Gastroesophageal sphincter (tissue), 4 donors: ENCODE measurements at regions not wholly inside any gene's neighbourhood (a gene's known extent, or its start where the extent isn't known, plus 50 kb on each side); places are given as distances from the start of the nearest gene placed in this dataset.

ENCODE experiments used
- ATAC-seq: fragments of 150-250 bp; one replicate; pipeline ENCODE4 v1.9.1; 2016; ENCODE audit warnings: mild to moderate bottlenecking, moderate library complexity
- H3K27ac ChIP-seq, 4 donors: fragments of 200-600 bp; sonication (generic) in 3 of 4; 1 replicate in 3 of 4; 2 replicates in 1 of 4; pipeline ENCODE4 v1.5.1; 2016 to 2019
- H3K27me3 ChIP-seq: fragments of 200-600 bp; sonication (generic); one replicate; pipeline ENCODE4 v1.5.1; 2019
- H3K36me3 ChIP-seq, 2 donors: fragments of 200-600 bp; sonication (generic); one replicate each; pipeline ENCODE4 v1.5.1; 2019; ENCODE audit warnings: control low read depth in 1 of 2
- H3K4me1 ChIP-seq, 3 donors: fragments of 200-600 bp; sonication (generic); 1 replicate in 2 of 3; 2 replicates in 1 of 3; pipeline ENCODE4 v1.5.1; 2016 to 2019; ENCODE audit warnings: control low read depth in 2 of 3
- H3K4me3 ChIP-seq, 2 donors: fragments of 200-600 bp; sonication (generic); one replicate each; pipeline ENCODE4 v1.5.1; 2019; ENCODE audit warnings: mild to moderate bottlenecking in 1 of 2, moderate library complexity in 1 of 2
- H3K9me3 ChIP-seq, 3 donors: fragments of 200-600 bp; sonication (generic); one replicate each; pipeline ENCODE4 v1.5.1; 2017 to 2019; ENCODE audit warnings: control low read depth in 2 of 3
- CTCF ChIP-seq, 4 experiments: fragments of 200-600 bp in 2 of 4; fragments of 450-650 bp in 2 of 4; sonication (generic) in 1 of 4; IDR thresholded peaks; one replicate each; pipeline ENCODE4 v1.5.1; 2017 to 2019; ENCODE audit warnings: antibody characterized with exemption in 4 of 4, mild to moderate bottlenecking in 2 of 4, moderate library complexity in 2 of 4
- EP300 ChIP-seq: sonication (generic); formaldehyde crosslinking; IDR thresholded peaks from one replicate; pipeline ENCODE4 v1.6.1; 2017; ENCODE audit warnings: antibody characterized with exemption, mild to moderate bottlenecking
- POLR2A ChIP-seq, 2 donors: fragments of 450-650 bp; IDR thresholded peaks; one replicate each; pipeline ENCODE4 v1.6.1; 2017; ENCODE audit warnings: antibody characterized with exemption in 2 of 2, mild to moderate bottlenecking in 2 of 2, moderate library complexity in 1 of 2
- POLR2AphosphoS5 ChIP-seq: sonication (generic); formaldehyde crosslinking; IDR thresholded peaks from one replicate; pipeline ENCODE4 v1.6.1; 2017; ENCODE audit warnings: antibody characterized with exemption
- WGBS, 2 donors: methylation state at CpG; one replicate each; pipeline ENCODE4 v1.1.5; 2018; ENCODE audit warnings: low coverage in 1 of 2; 5-methylcytosine and 5-hydroxymethylcytosine counted together

- H3K27me3 ChIP-seq, result no peaks in the 10 kb centered on the region
- H3K9me3 ChIP-seq, result no peaks in the 10 kb centered on the region
- WGBS, 2 donors, result 76 to 81% methylated on average over 2 of the region's 2 CpGs
- no peak overlapping the region for H3K4me3 ChIP-seq
- ATAC-seq, result no peak
- no peak for TF ChIP-seq POLR2A (IDR thresholded peaks at IDR 0.05)
- H3K27ac ChIP-seq, result no peak overlapping the region
- H3K36me3 ChIP-seq, result no peaks in the 10 kb centered on the region
- no peaks in the 10 kb centered on the region for H3K4me1 ChIP-seq
Observed at GRCh38 chr14:28867571-28867970, 101.0 kb downstream of the FOXG1 start.

GRCh38 chr14:28870033-28870564 is 103.5 kb downstream of the FOXG1 start:
- no peak for ATAC-seq
- Histone ChIP-seq H3K9me3 (no peaks in the 10 kb centered on the region), H3K36me3 (no peaks in the 10 kb centered on the region), H3K27ac (no peak overlapping the region), H3K4me3 (no peak overlapping the region), H3K27me3 (no peaks in the 10 kb centered on the region), H3K4me1 (no peaks in the 10 kb centered on the region)
- WGBS, 2 donors, result 63 to 85% methylated on average over 2 of the region's 2 CpGs
- TF ChIP-seq EP300 (no peak), POLR2A (IDR thresholded peaks at IDR 0.05) (no peak), POLR2AphosphoS5 (no peak), CTCF (IDR thresholded peaks at IDR 0.05) (no peak)

GRCh38 chr14:28875934-28876571 is 109.5 kb downstream of the FOXG1 start:
- no peak overlapping the region for H3K4me3 ChIP-seq
- TF ChIP-seq CTCF (IDR thresholded peaks at IDR 0.05) (no peak), POLR2AphosphoS5 (no peak), POLR2A (IDR thresholded peaks at IDR 0.05) (no peak), EP300 (no peak)
- H3K4me1 ChIP-seq, result no peaks in the 10 kb centered on the region
- no peaks in the 10 kb centered on the region for H3K36me3 ChIP-seq
- WGBS, 2 donors, result 33 to 51% methylated on average over 3 of the region's 3 CpGs
- ATAC-seq, result no peak
- no peaks in the 10 kb centered on the region for H3K27me3 ChIP-seq
- H3K27ac ChIP-seq, result no peak overlapping the region
- no peaks in the 10 kb centered on the region for H3K9me3 ChIP-seq

- WGBS, 2 donors, result 67 to 83% methylated on average over 4 of the region's 4 CpGs
- Histone ChIP-seq H3K27ac (no peak overlapping the region), H3K9me3 (no peaks in the 10 kb centered on the region), H3K36me3 (no peaks in the 10 kb centered on the region), H3K27me3 (no peaks in the 10 kb centered on the region), H3K4me3 (no peak overlapping the region), H3K4me1 (no peaks in the 10 kb centered on the region)
- no peak for TF ChIP-seq EP300
- no peak for TF ChIP-seq POLR2A (IDR thresholded peaks at IDR 0.05)
- no peak for TF ChIP-seq CTCF (IDR thresholded peaks at IDR 0.05)
- no peak for TF ChIP-seq POLR2AphosphoS5
- no peak for ATAC-seq
Observed at GRCh38 chr14:28876572-28876945, 110.0 kb downstream of the FOXG1 start.

GRCh38 chr14:28877923-28878322 is 111.3 kb downstream of the FOXG1 start:
- Histone ChIP-seq H3K9me3 (no peaks in the 10 kb centered on the region), H3K4me3 (no peak overlapping the region), H3K27me3 (no peaks in the 10 kb centered on the region), H3K27ac (no peak overlapping the region), H3K36me3 (no peaks in the 10 kb centered on the region), H3K4me1 (no peaks in the 10 kb centered on the region)
- ATAC-seq, result no peak
- TF ChIP-seq CTCF (IDR thresholded peaks at IDR 0.05) (no peak), EP300 (no peak), POLR2A (IDR thresholded peaks at IDR 0.05) (no peak), POLR2AphosphoS5 (no peak)
